MM.1S (cell line): ENCODE measurements at regions not wholly inside any gene's neighbourhood (a gene's known extent, or its start where the extent isn't known, plus 50 kb on each side); places are given as distances from the start of the nearest gene placed in this dataset.

Experiments
- DNase-seq: peaks from one replicate; pipeline ENCODE4 v3.0.0-alpha.2; 2015
- H2AFZ ChIP-seq: fragments of 300-600 bp; sonication (generic); 2 replicates; pipeline ENCODE4 v1.6.0; 2016; ENCODE audit warnings: antibody characterized with exemption, low read length
- H3F3A ChIP-seq: fragments of 300-600 bp; sonication (generic); 2 replicates; pipeline ENCODE4 v1.6.1; 2016; ENCODE audit warnings: mild to moderate bottlenecking, antibody characterized with exemption, low read length, moderate library complexity, mixed read lengths; ENCODE audit not compliant: insufficient read depth
- H3K27ac ChIP-seq: fragments of 300-600 bp; sonication (generic); 2 replicates; pipeline ENCODE4 v1.5.1; 2016; ENCODE audit warnings: mild to moderate bottlenecking, low read length
- H3K27me3 ChIP-seq: fragments of 300-600 bp; sonication (generic); replicated peaks from 2 replicates; pipeline ENCODE4 v1.6.0; 2016; ENCODE audit warnings: low read length; ENCODE audit not compliant: insufficient read depth
- H3K36me3 ChIP-seq: fragments of 300-600 bp; sonication (generic); replicated peaks from 2 replicates; pipeline ENCODE4 v1.6.1; 2016; ENCODE audit warnings: mild to moderate bottlenecking, low read length, mixed read lengths; ENCODE audit not compliant: insufficient read depth
- H3K4me1 ChIP-seq: fragments of 300-600 bp; sonication (generic); 2 replicates; pipeline ENCODE4 v1.6.1; 2016; ENCODE audit warnings: low read length, mixed read lengths
- H3K4me2 ChIP-seq: fragments of 300-600 bp; sonication (generic); 2 replicates; pipeline ENCODE4 v1.6.0; 2016; ENCODE audit warnings: low read depth, low read length
- H3K4me3 ChIP-seq: fragments of 300-600 bp; sonication (generic); 2 replicates; pipeline ENCODE4 v1.5.1; 2016; ENCODE audit warnings: low read length, mixed read lengths
- H3K79me2 ChIP-seq: fragments of 300-600 bp; sonication (generic); 2 replicates; pipeline ENCODE4 v1.6.1; 2016; ENCODE audit warnings: mixed run types, low read length, mixed read lengths
- H3K9ac ChIP-seq: fragments of 300-600 bp; sonication (generic); 2 replicates; pipeline ENCODE4 v1.6.1; 2016; ENCODE audit warnings: low read length, mixed read lengths
- H3K9me2 ChIP-seq: fragments of 300-600 bp; sonication (generic); replicated peaks from 2 replicates; pipeline ENCODE4 v1.6.1; 2016; ENCODE audit warnings: mild to moderate bottlenecking, low read length, mixed read lengths; ENCODE audit not compliant: insufficient read depth
- H3K9me3 ChIP-seq: fragments of 300-600 bp; sonication (generic); replicated peaks from 2 replicates; pipeline ENCODE4 v1.6.1; 2016; ENCODE audit warnings: mild to moderate bottlenecking, low read length, mixed read lengths; ENCODE audit not compliant: insufficient read depth
- H4K20me1 ChIP-seq: fragments of 300-600 bp; sonication (generic); 2 replicates; pipeline ENCODE4 v1.6.1; 2016; ENCODE audit warnings: mild to moderate bottlenecking, low read length, moderate library complexity, mixed read lengths; ENCODE audit not compliant: insufficient read depth
- EZH2 ChIP-seq: fragments of 300-600 bp; sonication (generic); optimal IDR thresholded peaks from 2 replicates; pipeline ENCODE3; 2017; ENCODE audit warnings: low read depth, mild to moderate bottlenecking, antibody characterized with exemption, low read length, mixed read lengths
- EZH2phosphoT487 ChIP-seq: fragments of 300-600 bp; sonication (generic); IDR thresholded peaks from 2 replicates; pipeline ENCODE4 v1.6.1; 2018; ENCODE audit warnings: antibody characterized with exemption, low read length
- TF ChIP-seq, protein P1 (sequence below): fragments of 300-600 bp; sonication (generic); IDR thresholded peaks from 2 replicates; pipeline ENCODE4 v1.5.1; 2016; ENCODE audit warnings: antibody characterized with exemption, low read length, mixed read lengths

GRCh38 chr13:31970231-31970930 lies 61.2 kb upstream of the FRY start:
- Histone ChIP-seq H3K4me1 (no peaks in the 10 kb centered on the region), H4K20me1 (no peaks in the 10 kb centered on the region), H3K9ac (no peak overlapping the region), H3K9me2 (no peaks in the 10 kb centered on the region), H2AFZ (no peak overlapping the region), H3K4me3 (no peak overlapping the region), H3K36me3 (no peaks in the 10 kb centered on the region), H3F3A (no peaks in the 10 kb centered on the region), H3K4me2 (no peak overlapping the region), H3K27ac (no peak overlapping the region), H3K27me3 (no peaks in the 10 kb centered on the region), H3K9me3 (no peaks in the 10 kb centered on the region), H3K79me2 (no peaks in the 10 kb centered on the region)
- no peak for TF ChIP-seq EZH2phosphoT487
- TF ChIP-seq EZH2: no peak
- TF ChIP-seq, protein P1, sequence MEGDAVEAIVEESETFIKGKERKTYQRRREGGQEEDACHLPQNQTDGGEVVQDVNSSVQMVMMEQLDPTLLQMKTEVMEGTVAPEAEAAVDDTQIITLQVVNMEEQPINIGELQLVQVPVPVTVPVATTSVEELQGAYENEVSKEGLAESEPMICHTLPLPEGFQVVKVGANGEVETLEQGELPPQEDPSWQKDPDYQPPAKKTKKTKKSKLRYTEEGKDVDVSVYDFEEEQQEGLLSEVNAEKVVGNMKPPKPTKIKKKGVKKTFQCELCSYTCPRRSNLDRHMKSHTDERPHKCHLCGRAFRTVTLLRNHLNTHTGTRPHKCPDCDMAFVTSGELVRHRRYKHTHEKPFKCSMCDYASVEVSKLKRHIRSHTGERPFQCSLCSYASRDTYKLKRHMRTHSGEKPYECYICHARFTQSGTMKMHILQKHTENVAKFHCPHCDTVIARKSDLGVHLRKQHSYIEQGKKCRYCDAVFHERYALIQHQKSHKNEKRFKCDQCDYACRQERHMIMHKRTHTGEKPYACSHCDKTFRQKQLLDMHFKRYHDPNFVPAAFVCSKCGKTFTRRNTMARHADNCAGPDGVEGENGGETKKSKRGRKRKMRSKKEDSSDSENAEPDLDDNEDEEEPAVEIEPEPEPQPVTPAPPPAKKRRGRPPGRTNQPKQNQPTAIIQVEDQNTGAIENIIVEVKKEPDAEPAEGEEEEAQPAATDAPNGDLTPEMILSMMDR: no peak
- no peak for DNase-seq

GRCh38 chr13:31972453-31972852 lies 59.1 kb upstream of the FRY start:
- DNase-seq: no peak
- H3K4me2 ChIP-seq: no peak overlapping the region
- no peaks in the 10 kb centered on the region for H3K9me2 ChIP-seq
- TF ChIP-seq EZH2phosphoT487 (no peak), EZH2 (no peak)
- TF ChIP-seq, protein P1: no peak
- H3K27ac ChIP-seq: no peak overlapping the region
- no peaks in the 10 kb centered on the region for H3F3A ChIP-seq
- no peaks in the 10 kb centered on the region for H4K20me1 ChIP-seq
- no peak overlapping the region for H2AFZ ChIP-seq
- H3K9me3 ChIP-seq: no peaks in the 10 kb centered on the region
- no peak overlapping the region for H3K4me3 ChIP-seq
- H3K27me3 ChIP-seq: no peaks in the 10 kb centered on the region
- H3K9ac ChIP-seq: no peak overlapping the region
- H3K4me1 ChIP-seq: no peaks in the 10 kb centered on the region
- no peaks in the 10 kb centered on the region for H3K79me2 ChIP-seq
- no peaks in the 10 kb centered on the region for H3K36me3 ChIP-seq

DNA sequence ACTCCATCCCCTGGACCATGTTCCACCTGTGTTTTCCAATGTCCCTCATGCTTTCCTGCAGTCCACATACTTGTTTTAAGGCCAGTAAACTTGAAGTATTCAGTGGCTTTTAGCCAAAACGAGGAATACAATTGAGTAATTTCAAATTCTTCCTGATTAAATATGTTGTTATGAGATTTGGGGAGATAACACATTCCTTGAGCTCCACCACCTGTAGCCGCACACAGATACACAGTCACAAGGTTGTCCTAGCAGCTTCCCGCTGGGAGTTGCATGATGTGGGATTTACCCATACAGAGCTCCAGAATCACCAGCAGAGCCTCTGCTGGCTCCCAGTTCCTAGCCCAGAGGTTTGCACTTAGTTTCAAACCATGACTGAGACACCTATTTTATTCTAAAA lies 53.6 kb upstream of the FRY start:
- DNase-seq: no peak
- H3K9ac ChIP-seq: no peak overlapping the region
- H3K9me3 ChIP-seq: no peaks in the 10 kb centered on the region
- no peaks in the 10 kb centered on the region for H3F3A ChIP-seq
- H3K79me2 ChIP-seq: no peaks in the 10 kb centered on the region
- H4K20me1 ChIP-seq: no peaks in the 10 kb centered on the region
- no peak overlapping the region for H3K4me2 ChIP-seq
- no peak overlapping the region for H3K4me3 ChIP-seq
- no peaks in the 10 kb centered on the region for H3K27me3 ChIP-seq
- no peaks in the 10 kb centered on the region for H3K36me3 ChIP-seq
- no peak overlapping the region for H2AFZ ChIP-seq
- no peak overlapping the region for H3K27ac ChIP-seq
- no peaks in the 10 kb centered on the region for H3K9me2 ChIP-seq
- no peaks in the 10 kb centered on the region for H3K4me1 ChIP-seq
- TF ChIP-seq EZH2phosphoT487: no peak
- TF ChIP-seq EZH2: no peak
- TF ChIP-seq, protein P1: no peak
